Retinal pigment epithelial cell (primary cell): ENCODE measurements at regions not wholly inside any gene's neighbourhood (a gene's known extent, or its start where the extent isn't known, plus 50 kb on each side); places are given as distances from the start of the nearest gene placed in this dataset.
"Not testable (repeated sequence)": the region's sequence is repeated elsewhere in the genome, so short reads cannot be mapped to it uniquely, and the experiment has no call there.

Source experiments
- DNase-seq: peaks from one replicate; pipeline ENCODE4 v3.0.0-alpha.2; 2010; ENCODE audit warnings: low read depth
- H3K4me3 ChIP-seq: 2 replicates; pipeline ENCODE4 v1.5.1; 2011; ENCODE audit warnings: mild to moderate bottlenecking, low read length, control low read depth, moderate library complexity
- TF ChIP-seq, protein P1 (sequence below): conservative IDR thresholded peaks from 2 replicates; pipeline ENCODE4 v1.5.1; 2011; ENCODE audit warnings: low read depth, low read length, control low read depth, inconsistent platforms

DNA sequence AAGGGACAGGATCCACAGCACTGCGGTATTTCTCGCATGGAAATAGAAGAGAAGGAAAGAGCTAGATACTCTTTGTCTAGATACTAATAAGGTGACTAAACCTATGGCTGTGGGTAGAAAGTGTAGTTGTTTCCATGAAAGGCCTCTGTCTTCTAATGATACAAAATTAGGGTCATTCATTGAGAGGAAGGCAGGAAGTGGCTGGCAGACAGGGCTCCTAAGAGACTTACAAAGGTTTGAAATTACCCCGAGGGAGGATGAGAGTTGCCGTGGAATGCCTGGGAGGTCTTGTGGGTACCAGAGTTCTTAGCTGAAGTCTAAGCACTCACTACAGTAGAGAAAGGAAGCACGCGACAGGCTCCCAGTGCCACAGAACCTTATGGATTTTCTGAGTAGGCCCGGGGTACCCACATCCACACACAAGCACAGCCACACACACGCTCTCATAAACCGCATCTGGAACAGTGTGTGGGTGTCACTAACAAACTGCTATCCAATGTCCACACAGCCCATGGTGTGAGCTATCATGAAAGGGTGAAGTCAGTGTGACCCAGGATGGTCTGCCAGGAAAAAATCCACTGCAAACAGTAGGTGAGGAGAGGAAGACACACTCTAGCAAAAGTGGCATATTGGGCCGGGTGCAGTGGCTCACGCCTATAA is 221.4 kb downstream of the FAM43A start:
- DNase-seq: no peak
- TF ChIP-seq, protein P1, sequence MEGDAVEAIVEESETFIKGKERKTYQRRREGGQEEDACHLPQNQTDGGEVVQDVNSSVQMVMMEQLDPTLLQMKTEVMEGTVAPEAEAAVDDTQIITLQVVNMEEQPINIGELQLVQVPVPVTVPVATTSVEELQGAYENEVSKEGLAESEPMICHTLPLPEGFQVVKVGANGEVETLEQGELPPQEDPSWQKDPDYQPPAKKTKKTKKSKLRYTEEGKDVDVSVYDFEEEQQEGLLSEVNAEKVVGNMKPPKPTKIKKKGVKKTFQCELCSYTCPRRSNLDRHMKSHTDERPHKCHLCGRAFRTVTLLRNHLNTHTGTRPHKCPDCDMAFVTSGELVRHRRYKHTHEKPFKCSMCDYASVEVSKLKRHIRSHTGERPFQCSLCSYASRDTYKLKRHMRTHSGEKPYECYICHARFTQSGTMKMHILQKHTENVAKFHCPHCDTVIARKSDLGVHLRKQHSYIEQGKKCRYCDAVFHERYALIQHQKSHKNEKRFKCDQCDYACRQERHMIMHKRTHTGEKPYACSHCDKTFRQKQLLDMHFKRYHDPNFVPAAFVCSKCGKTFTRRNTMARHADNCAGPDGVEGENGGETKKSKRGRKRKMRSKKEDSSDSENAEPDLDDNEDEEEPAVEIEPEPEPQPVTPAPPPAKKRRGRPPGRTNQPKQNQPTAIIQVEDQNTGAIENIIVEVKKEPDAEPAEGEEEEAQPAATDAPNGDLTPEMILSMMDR: no peak
- no peak overlapping the region for H3K4me3 ChIP-seq

DNA sequence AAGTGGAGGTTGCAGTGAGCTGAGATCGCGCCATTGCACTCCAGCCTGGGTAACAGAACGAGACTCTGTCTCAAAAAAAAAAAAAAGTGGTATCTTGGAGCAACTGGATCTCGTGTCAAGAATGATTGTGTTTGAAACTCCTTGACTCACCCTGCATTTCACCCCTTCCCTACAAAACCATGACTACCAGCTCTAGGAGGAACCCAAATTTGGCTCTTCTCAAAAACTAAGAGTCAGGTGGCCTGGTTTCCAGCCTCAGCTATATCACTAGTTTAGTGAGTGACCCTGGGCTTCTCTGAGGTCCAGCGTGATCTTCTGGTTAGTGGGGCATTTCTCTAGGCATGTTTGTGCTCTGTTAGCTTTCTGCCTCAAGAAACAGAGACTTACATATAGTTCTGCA is 222.1 kb downstream of the FAM43A start:
- DNase-seq: no peak
- no peak overlapping the region for H3K4me3 ChIP-seq
- TF ChIP-seq, protein P1: no peak

DNA sequence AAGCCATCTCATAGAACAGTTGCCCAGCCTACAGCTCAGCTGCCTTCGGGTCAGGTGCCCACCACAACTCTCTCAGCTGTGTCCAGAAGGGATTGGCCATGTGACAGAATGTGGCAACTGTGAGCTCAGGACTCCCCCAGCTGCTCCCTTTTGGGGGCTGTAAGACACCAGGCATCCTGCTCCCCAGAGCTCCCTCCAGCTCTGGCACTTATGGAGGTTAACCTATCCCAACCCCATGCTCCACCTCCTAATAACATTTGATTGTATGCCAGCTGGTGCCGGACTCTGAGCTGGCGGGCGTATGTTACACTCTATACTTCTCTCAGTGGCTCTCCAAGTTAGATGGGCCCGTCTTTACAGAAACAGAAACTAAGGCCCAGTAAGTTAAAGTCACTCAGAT is 222.8 kb downstream of the FAM43A start:
- no peak overlapping the region for H3K4me3 ChIP-seq
- no peak for DNase-seq
- TF ChIP-seq, protein P1: no peak

DNA sequence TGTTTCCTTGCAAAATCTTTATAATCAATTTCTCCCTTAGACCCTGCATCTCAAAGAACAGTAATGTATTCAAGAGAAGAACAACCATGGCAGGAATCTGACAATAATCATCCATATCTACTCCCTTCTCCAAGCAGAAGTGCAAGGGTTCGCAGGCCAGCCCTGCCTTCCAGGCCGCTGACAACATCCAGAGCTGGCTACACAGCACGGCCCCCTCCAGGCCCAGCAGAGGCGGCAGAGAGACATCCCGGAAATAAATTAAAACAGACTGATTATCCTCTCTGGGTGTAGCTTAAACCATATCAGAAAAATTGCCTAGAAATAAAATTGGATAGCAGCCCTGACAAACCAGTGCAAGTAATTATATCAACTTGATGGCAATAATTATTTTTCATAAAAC is 223.3 kb downstream of the FAM43A start:
- no peak overlapping the region for H3K4me3 ChIP-seq
- TF ChIP-seq, protein P1: no peak
- no peak for DNase-seq

DNA sequence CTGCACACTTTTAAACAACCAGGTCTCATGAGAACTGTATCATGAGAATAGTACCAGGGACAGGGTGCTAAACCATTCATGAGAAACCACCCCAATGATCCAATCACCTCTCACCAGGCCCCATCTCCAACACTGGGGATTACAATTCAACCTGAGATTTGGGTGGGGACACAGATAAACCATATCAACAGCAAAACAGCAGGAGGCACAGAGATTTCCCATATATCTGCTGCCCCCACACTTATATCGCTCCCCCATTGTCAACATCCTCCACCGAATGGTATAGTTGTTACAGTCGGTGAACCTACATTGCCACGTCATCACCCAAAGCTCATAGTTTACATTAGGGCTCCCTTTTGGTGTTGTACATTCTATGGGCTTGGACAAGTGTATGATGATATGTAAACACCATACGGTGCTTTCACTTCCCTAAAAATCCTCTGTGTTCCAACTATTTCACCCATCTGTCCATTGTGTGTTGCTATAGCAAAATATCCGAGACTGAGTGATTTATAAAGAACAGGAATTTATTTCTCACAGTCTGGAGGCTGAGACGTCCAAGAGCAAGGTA is 224.8 kb downstream of the FAM43A start:
- TF ChIP-seq, protein P1: no peak
- H3K4me3 ChIP-seq: no peak overlapping the region
- DNase-seq: no peak

DNA sequence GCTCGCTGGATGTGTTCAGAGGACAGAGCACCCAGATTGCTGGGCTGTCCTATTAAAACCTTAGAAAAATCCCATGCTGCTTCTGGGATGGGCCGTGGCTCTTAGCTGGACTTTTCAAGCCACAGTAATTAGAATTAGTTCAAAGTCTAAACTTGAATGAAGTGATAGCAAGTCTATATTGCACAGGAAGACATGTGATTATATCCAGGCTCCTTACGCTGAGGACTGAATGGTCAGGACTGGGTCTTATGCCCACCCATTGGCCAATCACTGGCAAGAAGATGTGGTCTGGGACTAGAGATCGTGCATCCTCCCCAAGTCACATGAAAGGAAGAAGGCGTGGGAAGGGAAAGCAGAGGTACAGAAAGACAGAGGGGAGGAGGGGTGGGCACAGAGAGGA is 227.6 kb downstream of the FAM43A start:
- H3K4me3 ChIP-seq: no peak overlapping the region
- DNase-seq: no peak
- TF ChIP-seq, protein P1: no peak

DNA sequence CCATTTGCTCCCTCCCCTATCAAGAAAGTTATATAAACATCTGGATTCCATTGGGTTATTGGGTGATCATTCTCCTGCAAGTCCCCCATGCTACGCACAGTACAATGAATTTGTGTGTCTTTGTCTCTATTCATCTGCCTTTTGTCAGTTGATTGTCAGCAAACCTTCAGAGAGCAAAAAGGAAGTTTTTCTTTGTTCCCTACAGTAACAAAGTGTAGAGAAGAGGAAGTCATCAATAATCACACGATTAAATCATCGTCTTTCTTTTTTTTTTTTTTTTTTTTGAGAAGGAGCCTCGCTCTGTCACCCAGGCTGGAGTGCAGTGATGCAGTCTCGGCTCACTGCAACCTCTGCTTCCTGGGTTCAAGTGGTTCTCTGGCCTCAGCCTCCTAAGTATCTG is 239.2 kb downstream of the FAM43A start:
- not testable (repeated sequence) for H3K4me3 ChIP-seq, DNase-seq
